ENCODE measurements at regions not wholly inside any gene's neighbourhood (a gene's known extent, or its start where the extent isn't known, plus 50 kb on each side); places are given as distances from the start of the nearest gene placed in this dataset.
"Not testable (repeated sequence)": the region's sequence is repeated elsewhere in the genome, so short reads cannot be mapped to it uniquely, and the experiment has no call there.

- H3K27ac ChIP-seq: no peak overlapping the region
- TF ChIP-seq CTCF (conservative IDR thresholded peaks at IDR 0.05): no peak
Observed at GRCh38 chr16:7888411-7888810, 555.8 kb downstream of the RBFOX1 start.

DNA sequence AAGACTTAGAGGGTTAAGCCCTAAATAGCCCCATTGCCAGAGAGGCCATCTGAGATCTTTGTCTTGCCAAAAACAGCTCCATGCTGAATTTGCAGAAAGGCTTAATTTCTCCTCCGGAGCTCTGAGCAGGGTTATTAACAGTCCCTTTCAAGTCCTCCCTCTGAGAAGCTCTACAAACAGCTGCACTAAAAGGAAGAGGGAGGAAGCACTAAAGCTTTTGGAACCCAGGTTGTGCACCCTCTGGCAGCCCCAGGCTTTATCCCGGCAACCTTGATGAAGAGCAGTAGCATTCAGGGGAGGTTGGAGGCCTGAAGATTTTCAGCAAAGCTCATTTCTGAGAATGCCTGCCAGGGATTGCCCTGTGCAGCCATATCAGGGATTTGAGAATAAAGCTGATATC is 554.7 kb downstream of the RBFOX1 start:
- no peak for TF ChIP-seq CTCF (conservative IDR thresholded peaks at IDR 0.05)
- H3K27ac ChIP-seq: no peak overlapping the region

GRCh38 chr16:7871979-7872378 is 539.3 kb downstream of the RBFOX1 start:
- H3K27ac ChIP-seq: no peak overlapping the region
- no peak for TF ChIP-seq CTCF (conservative IDR thresholded peaks at IDR 0.05)

- no peak overlapping the region for H3K27ac ChIP-seq
- TF ChIP-seq CTCF (conservative IDR thresholded peaks at IDR 0.05): no peak
Observed at GRCh38 chr16:7871371-7871770, 538.7 kb downstream of the RBFOX1 start.

DNA sequence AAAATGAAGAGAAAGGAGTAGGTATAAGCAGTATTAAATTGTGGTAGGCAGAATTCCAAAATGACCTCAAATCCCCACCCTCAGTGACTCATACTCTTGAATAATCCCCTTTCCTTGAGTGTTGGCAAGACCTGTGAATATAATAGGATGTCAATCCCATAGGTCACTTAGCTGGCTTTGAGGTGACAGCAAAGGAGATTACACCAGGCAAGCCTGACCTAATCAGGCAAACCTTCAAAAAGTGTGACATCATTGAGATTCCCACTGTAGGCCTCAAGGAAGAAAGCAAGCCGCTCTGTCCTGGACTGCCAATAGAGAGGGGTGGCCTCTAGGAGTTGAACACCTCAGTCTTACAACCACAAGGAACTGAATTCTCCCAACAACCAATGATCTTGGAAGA is 535.2 kb downstream of the RBFOX1 start:
- TF ChIP-seq CTCF (conservative IDR thresholded peaks at IDR 0.05): no peak
- no peak overlapping the region for H3K27ac ChIP-seq

- no peak for TF ChIP-seq CTCF (conservative IDR thresholded peaks at IDR 0.05)
- no peak overlapping the region for H3K27ac ChIP-seq
Observed at GRCh38 chr16:7866144-7866543, 533.5 kb downstream of the RBFOX1 start.

DNA sequence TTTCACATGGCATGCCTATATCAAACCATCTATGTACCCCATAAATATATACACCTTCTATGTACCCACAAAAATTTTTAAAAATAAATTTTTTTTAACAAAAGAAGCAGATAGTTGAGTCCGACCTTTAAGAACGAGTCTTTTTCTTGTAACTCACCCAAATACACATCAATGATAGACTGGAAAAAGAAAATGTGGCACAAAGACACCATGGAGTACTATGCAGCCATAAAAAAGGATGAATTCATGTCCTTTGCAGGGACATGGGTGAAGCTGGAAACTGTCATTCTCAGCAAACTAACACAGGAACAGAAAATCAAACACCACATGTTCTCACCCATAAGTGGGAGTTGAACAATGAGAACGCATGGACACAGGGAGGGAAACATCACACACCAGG is 532.7 kb downstream of the RBFOX1 start:
- H3K27ac ChIP-seq: not testable (repeated sequence)

- no peak overlapping the region for H3K27ac ChIP-seq
- TF ChIP-seq CTCF (conservative IDR thresholded peaks at IDR 0.05): no peak
Observed at GRCh38 chr16:7861891-7862582, 529.4 kb downstream of the RBFOX1 start.
